Mononuclear cell (primary cell): ENCODE measurements at regions not wholly inside any gene's neighbourhood (a gene's known extent, or its start where the extent isn't known, plus 50 kb on each side); places are given as distances from the start of the nearest gene placed in this dataset.
"Not testable (repeated sequence)": the region's sequence is repeated elsewhere in the genome, so short reads cannot be mapped to it uniquely, and the experiment has no call there.

Experiments used
- H3K27me3 ChIP-seq: 2 replicates; pipeline ENCODE4 v1.6.0; 2011; ENCODE audit warnings: low read length, control low read depth; ENCODE audit not compliant: insufficient read depth
- H3K4me1 ChIP-seq: 2 replicates; pipeline ENCODE4 v1.5.1; 2011; ENCODE audit warnings: mild to moderate bottlenecking, low read length, control low read depth; ENCODE audit not compliant: insufficient read depth
- H3K4me3 ChIP-seq: 2 replicates; pipeline ENCODE4 v1.5.1; 2011; ENCODE audit warnings: mild to moderate bottlenecking, low read length, moderate library complexity
- H3K9me3 ChIP-seq: 2 replicates; pipeline ENCODE4 v1.5.1; 2011; ENCODE audit warnings: low read depth, mild to moderate bottlenecking, control low read depth, low read length

DNA sequence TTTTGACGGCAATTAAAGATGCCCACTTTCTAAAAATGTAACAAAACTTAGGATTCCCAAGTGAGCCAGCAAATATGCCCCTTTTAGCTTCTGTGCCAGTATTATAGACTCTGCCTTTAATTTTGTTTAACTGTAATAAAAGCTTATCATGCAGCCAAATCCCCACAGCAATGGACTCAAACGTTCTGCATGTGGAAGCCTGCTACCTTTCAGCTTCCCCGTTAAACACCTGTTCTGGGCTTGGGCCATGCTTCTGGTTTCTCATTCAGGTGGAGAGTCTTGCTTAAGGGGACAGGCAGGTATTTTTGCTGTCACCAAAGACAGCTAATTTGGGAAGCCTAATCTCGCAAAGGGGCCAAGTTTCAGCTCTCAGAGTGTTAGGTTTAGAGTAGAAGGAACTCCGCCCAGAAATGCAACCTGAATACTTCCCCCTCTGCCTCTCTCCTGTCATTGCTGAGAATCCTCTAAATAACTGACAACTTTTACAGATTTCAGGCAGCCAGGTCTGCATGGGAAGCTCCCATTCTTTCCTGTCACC, 399.4 kb upstream of the ATP11B start:
- Histone ChIP-seq H3K27me3 (no peaks in the 10 kb centered on the region), H3K4me1 (no peaks in the 10 kb centered on the region), H3K4me3 (no peak overlapping the region), H3K9me3 (no peaks in the 10 kb centered on the region)

DNA sequence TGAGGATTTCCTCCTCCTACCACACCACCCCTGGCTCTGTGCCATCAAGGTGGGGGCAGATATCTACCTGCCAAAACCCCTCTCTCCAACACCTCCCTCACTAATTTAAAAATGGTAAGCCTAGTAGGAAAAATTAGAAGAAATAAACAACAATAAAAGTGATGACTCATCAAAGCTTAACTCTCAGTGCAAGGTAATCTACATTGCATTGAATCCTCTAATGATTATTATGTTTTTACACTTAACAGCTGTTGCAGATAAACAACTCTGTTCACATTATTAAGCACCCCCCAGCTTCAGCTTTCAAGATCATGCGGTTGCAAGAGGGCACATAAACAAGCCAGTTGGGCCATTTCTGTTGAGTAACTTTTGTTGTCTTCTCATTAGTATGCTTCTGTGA, 396.1 kb upstream of the ATP11B start:
- Histone ChIP-seq H3K9me3 (no peaks in the 10 kb centered on the region), H3K4me1 (no peaks in the 10 kb centered on the region), H3K4me3 (no peak overlapping the region), H3K27me3 (no peaks in the 10 kb centered on the region)

DNA sequence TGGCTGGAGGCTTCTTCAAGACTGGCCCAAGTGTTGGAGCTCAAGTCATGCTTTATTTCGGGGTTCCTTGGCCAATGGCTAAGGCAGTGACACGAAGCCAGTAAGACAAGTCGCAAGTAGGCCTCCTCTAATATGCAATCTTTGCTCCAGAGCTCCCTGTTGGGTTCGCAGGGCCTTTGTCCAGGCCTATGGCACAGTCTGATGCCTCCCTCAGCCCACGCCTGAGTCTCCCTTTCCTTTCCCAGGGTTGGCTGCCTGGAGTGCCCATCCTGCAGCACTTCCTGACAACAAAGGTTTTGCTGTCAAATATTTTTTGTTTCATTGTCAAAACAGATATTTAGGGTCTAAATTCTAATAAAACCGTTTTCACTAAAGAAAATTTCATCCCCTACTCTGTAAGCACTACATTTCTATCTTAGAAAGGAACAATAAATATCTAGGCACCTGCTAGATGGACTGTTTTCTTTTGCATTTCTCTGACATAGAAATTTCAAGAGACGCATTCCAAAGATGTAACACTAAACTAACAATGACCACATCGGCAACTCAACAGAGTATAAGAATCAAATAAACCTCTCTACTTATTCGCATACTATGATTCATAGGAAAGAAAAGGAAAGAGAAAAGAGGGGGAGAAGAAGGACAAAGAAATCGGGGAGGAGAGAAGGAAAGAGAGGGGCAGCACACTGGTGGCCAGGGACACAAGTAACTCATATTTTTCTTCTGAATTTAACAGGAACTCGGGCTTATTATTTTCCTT, 393.1 kb upstream of the ATP11B start:
- no peaks in the 10 kb centered on the region for H3K27me3 ChIP-seq
- H3K4me1 ChIP-seq: no peaks in the 10 kb centered on the region

DNA sequence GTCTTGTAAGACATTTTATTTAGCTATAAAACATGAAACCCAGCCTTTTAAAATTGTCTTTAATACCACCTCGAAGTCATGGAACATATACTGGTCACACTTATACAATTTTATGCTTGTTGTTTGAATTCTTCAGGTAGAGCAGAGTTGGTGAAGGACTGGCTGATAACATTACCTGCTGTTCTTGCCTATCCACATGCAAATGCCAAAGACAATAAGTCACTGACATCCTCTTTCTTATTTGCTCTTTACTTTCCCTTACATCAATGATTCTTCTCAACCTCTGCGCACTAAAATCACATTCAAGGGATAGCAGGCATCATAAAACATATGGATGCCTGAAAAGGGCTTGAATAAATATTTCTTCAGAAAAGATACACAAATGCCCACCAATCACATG, 392.5 kb upstream of the ATP11B start:
- Histone ChIP-seq H3K9me3 (no peaks in the 10 kb centered on the region), H3K4me3 (no peak overlapping the region), H3K27me3 (no peaks in the 10 kb centered on the region), H3K4me1 (no peaks in the 10 kb centered on the region)

More for the DNA sequence above, 393.1 kb upstream of the ATP11B start:
- Histone ChIP-seq H3K4me3 (no peak overlapping the region), H3K9me3 (no peaks in the 10 kb centered on the region)

DNA sequence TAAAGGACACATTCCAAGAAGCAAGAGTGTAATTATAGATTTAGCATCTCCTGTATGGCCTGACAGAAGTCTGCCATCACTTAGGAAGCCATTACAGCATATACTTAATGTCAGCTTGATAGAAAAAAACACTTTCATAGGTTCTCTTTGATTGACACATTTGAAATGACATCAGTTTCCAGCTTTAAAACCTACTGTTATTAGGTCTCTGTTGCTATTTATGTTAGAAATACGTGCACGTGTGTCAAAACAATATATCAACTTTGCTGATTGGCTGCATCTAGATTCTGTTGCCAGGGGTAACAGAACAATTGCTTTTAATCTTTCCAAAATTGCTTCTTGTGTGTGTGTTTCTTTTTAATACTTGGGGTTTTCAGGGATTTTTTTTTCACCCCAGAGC, 389.3 kb upstream of the ATP11B start:
- Histone ChIP-seq H3K4me1 (no peaks in the 10 kb centered on the region), H3K4me3 (no peak overlapping the region), H3K9me3 (no peaks in the 10 kb centered on the region), H3K27me3 (no peaks in the 10 kb centered on the region)

DNA sequence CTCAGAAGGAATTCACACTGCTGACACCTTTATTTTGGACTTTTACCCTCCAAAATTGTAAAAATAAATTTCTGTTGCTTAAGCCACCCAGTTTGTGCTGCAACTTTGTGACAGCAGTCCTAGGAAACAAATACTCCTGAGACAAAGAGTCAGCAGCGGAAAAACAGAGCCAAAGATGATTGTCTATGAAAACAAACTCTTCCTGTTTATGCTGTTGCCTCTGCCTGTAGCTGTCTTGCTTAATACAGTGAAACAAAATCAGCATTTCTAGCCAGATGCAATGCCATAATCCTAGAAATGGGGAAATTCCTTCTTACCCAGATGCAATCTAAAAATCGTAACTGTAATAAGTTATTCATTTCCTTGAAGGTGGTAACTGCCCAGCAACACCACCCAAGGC, 387.5 kb upstream of the ATP11B start:
- no peaks in the 10 kb centered on the region for H3K9me3 ChIP-seq

DNA sequence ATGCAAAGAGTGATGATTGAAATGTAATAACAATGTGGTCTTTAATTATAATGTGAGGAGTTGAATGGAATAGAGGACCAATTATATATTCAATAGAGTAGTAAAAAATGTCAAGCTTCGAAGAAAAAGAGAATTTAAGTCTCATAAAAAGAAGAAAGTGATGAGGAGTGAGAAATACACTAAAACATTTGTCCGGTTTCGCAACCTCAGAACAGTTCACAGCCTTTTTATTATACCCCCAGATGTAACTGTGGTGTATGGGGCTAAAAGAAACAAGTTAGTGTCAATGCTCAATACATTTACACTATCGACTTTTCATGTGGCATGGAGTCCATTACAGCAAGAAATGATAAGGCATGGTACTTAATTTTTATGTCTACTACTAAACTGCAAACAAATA, 386.5 kb upstream of the ATP11B start:
- Histone ChIP-seq H3K9me3 (no peaks in the 10 kb centered on the region), H3K4me1 (no peaks in the 10 kb centered on the region), H3K4me3 (no peak overlapping the region), H3K27me3 (no peaks in the 10 kb centered on the region)

More for the DNA sequence above, 387.5 kb upstream of the ATP11B start:
- H3K4me3 ChIP-seq: no peak overlapping the region
- no peaks in the 10 kb centered on the region for H3K4me1 ChIP-seq
- no peaks in the 10 kb centered on the region for H3K27me3 ChIP-seq

DNA sequence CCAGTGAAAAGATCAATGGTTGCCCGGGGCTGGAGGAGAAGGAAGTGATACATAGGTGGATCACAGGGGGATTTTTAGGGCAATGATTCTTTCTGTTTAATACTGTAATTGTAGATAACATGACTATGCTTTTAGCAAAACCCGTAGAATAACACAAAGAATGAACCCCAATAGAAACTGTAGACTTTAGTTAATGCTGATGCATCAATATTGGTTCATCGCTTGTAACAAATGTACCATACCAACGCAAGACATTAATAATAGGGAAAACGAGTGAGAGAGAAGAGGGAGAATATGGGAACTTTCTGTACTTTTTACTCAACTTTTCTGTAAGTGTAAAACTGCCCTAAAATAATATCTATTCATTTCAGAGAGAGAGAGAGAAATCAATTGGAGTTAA, 383.3 kb upstream of the ATP11B start:
- H3K4me1 ChIP-seq: no peaks in the 10 kb centered on the region
- no peaks in the 10 kb centered on the region for H3K27me3 ChIP-seq
- H3K9me3 ChIP-seq: no peaks in the 10 kb centered on the region
- no peak overlapping the region for H3K4me3 ChIP-seq

DNA sequence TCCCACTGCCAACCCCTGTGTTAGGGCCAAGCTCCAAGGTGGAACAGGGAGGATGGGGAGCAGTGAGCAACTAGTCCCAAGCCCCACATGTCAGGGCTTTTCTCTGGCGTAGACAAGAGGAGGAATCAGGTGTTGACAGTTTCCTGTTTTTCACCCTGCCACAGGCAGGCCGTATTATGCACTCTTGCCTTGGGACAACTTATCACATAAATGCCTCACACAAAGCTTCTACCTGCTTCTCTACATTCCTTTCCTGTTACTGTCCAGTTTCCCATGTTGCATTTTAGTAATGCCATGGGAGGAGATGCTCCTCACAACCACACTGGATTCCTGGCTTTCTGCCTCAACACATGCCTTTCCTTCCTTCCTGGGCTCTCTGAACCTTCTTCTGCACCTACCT, 381.2 kb upstream of the ATP11B start:
- H3K27me3 ChIP-seq: no peaks in the 10 kb centered on the region
- H3K4me3 ChIP-seq: no peak overlapping the region
- no peaks in the 10 kb centered on the region for H3K4me1 ChIP-seq
- no peaks in the 10 kb centered on the region for H3K9me3 ChIP-seq

DNA sequence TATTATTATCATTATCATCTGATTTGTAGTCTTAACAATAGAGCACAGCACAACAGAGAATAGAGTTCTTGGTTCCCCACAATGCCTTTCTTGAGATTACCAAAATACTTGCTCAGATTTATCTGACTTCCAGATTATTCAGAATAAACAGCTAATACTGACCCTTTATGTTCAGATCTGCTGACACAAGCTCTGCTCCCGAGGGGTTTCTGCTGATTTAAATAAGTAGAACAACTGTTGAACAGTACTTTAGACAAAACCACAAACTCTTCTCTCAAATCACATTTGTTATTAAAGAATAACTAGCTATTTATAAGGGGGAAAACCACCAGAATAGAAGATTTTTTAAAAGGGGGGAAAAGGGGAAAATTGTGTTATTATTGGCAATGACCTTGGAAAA, 380.2 kb upstream of the ATP11B start:
- Histone ChIP-seq H3K4me1 (no peaks in the 10 kb centered on the region), H3K9me3 (no peaks in the 10 kb centered on the region)

DNA sequence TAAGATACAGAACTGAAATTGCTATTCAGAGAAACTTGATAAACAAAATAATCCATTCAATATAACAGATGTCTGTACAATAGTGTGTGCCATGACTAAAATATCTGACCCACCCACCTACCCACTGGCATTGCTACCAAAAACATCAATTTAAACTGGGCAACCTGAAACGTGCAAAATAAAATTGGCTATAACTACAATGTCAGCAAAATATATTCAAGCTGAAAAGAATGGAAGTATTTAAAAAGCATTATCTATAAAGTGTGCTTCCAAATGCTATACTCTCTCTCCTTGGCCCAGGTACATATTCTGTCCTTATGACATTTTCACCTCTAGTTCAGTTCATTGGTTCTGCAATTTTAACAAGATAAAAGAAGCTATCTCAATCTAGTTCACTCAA, 379.6 kb upstream of the ATP11B start:
- H3K27me3 ChIP-seq: no peaks in the 10 kb centered on the region
- no peak overlapping the region for H3K4me3 ChIP-seq
- H3K4me1 ChIP-seq: no peaks in the 10 kb centered on the region
- H3K9me3 ChIP-seq: no peaks in the 10 kb centered on the region

More for the DNA sequence above, 380.2 kb upstream of the ATP11B start:
- H3K4me3 ChIP-seq: no peak overlapping the region
- no peaks in the 10 kb centered on the region for H3K27me3 ChIP-seq

DNA sequence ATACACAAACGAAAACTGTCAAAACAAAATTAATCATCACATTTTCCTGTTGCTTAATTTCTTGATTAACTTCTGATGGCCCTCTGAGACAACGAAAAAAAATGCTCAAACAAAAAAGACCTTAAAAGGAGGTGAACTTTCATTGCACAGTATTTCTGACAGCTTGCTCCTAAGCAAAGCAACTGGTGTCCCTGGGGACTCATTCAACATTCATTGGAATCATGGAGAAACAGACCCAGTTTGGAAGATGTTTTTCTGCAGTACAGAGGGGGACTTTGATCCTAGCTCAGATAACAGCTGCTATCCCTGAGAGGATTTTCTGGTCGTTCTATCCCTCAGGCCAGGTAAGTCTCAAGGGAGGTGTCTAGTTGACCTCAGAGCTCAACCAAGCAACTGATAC, 378.7 kb upstream of the ATP11B start:
- no peak overlapping the region for H3K4me3 ChIP-seq
- H3K4me1 ChIP-seq: no peaks in the 10 kb centered on the region
- no peaks in the 10 kb centered on the region for H3K27me3 ChIP-seq
- no peaks in the 10 kb centered on the region for H3K9me3 ChIP-seq

DNA sequence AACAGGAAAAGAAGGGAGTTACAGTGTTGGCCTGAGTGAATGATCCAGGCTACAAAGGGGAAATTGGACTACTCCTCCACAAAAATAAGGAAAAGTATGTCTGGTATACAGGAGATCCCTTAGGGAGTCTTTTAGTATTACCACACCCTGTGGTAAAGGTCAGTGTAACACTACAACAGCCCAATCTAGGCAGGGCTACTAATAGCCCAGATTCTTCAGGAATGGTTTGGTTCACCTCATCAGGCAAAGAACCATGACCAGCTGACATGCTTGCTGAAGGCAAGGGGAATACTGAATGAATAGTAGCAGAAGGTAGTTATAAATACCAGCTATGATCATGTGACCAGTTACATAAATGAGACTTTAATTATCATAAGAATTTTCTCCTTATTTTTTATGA, 372.6 kb upstream of the ATP11B start:
- no peaks in the 10 kb centered on the region for H3K27me3 ChIP-seq
- H3K9me3 ChIP-seq: no peaks in the 10 kb centered on the region
- H3K4me1 ChIP-seq: no peaks in the 10 kb centered on the region
- H3K4me3 ChIP-seq: no peak overlapping the region

DNA sequence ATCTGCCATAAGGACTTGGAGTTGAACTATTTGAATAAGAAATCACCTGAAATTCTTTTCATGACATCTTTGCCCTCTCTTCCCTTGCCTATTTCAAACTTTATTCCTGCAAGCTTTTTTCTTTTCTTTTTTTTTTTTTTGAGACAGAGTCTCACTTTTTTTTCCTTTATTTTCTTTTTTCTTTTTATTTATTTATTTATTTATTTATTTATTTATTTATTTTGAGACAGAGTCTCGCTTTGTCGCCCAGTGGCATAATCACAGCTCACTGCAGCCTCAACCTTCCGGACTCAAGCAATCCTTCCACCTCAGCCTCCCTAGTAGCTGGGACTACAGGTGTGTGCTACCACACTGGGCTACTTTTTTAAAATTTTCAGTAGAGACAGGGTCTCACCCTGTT, 369.3 kb upstream of the ATP11B start:
- Histone ChIP-seq H3K9me3 (no peaks in the 10 kb centered on the region), H3K4me1 (no peaks in the 10 kb centered on the region), H3K4me3 (no peak overlapping the region), H3K27me3 (no peaks in the 10 kb centered on the region)

DNA sequence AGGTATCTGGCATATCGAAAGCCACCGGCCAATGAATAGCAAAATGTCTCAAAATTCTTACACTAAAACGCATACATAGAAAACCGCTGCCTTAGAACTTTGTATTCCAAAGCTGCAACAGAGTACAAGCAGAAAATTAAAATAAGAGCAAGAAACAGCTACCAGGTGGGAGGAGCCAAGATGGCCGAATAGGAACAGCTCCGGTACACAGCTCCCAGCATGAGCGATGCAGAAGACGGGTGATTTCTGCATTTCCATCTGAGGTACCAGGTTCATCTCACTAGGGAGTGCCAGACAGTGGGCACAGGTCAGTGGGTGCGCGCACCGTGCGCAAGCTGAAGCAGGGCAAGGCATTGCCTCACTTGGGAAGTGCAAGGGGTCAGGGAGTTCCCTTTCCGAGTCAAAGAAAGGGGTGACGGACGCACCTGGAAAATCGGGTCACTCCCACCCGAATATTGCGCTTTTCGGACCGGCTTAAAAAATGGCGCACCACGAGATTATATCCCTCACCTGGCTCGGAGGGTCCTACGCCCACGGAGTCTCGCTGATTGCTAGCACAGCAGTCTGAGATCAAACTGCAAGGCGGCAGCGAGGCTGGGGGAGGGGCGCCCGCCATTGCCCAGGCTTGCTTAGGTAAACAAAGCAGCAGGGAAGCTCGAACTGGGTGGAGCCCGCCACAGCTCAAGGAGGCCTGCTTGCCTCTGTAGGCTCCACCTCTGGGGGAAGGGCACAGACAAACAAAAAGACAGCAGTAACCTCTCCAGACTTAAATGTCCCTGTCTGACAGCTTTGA, 367.2 kb upstream of the ATP11B start:
- H3K4me3 ChIP-seq, H3K27me3 ChIP-seq, H3K4me1 ChIP-seq, H3K9me3 ChIP-seq: not testable (repeated sequence)
